HL-60/S4 treated with phorbol 12-myristate 13-acetate at 8.2 ng/mL for 4 days and 3 days (cell line): ENCODE measurements at regions not wholly inside any gene's neighbourhood (a gene's known extent, or its start where the extent isn't known, plus 50 kb on each side); places are given as distances from the start of the nearest gene placed in this dataset.

ENCODE experiments used
- in situ Hi-C: fragments of 300-500 bp; cut with MboI; formaldehyde crosslinking; loops from 2 replicates; pipeline ENCODE4 v1.15.0; 2022; ENCODE audit warnings: low sequenced_read_pairs

DNA sequence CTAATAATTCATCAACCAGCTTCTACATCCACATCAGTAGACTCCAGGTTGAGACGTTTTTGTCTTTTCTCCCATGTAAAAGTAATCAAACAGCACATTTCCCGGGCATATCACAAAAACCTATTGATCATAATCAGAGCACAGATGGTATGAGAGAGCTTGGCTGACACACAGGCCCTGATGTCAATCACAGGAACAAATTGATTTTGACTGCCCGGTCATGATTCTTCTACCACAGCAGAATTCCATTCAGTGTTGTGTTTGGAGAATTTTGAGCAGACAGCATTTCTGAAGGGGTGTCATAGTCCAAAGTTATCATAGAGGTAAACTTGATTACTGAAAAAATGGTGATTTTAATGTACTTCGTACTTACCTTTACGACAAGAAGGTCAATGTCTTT lies 351.1 kb downstream of the ZSWIM6 start:
- in situ Hi-C loops = no loop called here

DNA sequence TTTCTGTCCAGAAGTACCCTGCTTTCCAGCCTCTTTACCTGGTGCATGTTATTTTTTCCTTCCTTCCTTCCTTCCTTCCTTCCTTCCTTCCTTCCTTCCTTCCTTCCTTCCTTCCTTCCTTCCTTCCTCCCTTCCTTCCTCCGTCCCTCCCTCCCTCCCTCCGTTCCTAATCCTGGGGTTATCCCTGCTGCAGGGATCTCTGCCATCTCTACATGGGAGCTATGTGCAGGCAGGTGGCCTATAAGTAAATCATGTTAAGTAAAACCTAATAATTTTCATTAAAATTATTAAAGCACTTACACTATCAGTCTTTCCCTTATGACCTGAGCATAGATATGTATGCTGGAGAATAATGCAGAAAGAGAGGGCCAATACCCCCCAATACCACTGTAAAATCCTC lies 351.9 kb downstream of the ZSWIM6 start:
- in situ Hi-C loops = no loop called here

DNA sequence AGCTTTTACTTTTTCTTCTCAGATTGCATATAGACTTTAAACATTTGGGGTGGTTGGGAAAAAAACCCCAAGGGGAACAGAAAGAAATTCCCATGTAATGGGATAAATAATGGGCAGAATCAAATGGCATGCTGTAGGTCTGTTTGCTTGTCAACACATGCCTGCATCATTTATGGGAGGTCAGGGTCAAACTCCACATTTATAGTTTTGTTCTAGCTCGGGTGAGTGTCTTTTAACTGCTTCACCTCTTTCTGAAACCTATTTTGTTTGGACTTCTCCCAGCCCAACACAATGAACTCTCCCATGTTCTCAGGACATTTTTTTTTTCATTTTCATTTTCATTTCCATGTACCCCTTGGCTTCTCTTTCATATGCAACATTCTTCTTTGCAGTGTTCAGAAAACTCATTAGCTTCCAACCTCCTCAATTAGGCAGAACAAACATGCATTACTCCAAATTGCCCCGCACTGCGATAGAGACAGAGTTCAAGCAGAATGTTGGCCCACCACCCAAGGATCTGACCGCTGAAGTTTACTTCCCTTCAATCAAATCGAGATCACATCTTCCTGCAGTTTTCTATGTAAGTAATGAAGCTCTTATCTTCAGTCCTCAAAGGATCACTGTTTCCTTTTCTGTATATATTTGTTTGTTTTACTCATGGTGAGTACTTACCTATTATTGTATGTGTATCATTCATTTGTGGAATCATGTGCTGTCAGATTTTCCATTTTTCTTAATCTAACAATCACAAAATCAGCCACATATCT lies 354.6 kb downstream of the ZSWIM6 start:
- in situ Hi-C loops = no loop called here

GRCh38 chr5:61687371-61687770 lies 355.3 kb downstream of the ZSWIM6 start:
- in situ Hi-C loops = no loop called here

DNA sequence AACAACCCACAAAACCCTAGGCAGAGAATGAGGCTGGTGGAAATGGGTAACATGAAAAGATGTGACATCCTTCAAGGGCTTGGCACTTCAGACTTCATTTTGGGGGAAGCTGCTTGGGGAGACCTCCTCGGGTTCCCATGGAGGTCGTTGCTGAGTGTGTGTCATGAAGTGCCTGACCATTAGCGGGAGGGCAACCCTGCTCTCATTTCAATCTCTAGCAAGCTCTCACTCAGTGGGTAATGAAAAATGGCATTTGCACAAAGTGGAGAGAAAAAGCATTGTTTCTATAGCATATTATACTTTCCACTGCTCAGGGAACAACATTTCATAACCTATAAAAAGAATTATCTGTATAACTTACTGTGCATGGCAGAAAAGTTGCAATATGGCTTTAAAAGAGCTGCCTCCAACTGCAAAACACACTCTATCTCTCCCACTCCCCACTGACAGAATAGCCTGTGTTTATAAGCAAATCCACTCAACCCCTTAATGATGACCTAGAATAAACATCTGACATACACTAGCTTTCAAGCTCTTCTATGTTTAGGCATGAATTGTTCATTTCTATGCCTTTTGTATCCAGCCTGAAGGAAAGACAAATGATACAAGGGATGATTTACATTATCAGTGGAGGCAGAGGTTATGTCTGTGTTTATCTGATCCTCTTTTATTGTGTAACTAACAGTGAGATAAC lies 357.2 kb downstream of the ZSWIM6 start:
- in situ Hi-C loops = no loop called here

DNA sequence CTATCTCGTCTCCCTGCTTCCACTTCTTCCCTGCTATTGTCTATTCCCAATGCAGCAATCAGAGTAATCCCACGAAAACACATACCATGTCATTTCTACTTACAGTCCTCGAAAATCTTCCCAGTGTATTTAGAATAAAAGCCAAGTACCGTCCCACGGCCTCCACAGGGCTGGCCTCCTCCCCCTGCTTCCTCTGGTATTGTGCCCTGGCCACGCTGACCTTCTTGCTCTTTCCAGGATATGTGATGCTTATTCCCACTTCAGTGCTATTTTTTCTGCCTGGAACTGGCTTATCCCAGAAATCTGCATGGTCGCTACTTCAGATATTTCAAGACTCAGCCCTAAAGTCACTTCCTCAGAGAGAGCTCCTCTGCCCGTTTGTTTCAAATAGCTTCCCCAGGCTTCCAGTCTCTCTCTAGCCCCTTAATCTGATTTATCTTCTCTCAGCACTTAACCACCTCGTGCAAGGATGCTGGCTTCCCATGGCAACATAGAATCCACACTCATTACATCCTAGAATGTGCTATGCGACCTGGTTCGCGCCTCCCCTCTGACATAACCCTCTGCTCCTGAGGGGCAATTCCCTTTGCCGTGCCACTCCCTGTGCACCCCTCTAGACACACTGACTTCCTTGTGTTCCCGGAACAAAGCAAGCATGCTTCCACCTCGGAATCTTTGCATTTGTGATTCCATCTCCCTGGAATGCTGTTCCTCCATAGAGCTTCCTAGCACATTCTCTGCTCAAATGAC lies 365.9 kb downstream of the ZSWIM6 start:
- in situ Hi-C loops = no loop called here

DNA sequence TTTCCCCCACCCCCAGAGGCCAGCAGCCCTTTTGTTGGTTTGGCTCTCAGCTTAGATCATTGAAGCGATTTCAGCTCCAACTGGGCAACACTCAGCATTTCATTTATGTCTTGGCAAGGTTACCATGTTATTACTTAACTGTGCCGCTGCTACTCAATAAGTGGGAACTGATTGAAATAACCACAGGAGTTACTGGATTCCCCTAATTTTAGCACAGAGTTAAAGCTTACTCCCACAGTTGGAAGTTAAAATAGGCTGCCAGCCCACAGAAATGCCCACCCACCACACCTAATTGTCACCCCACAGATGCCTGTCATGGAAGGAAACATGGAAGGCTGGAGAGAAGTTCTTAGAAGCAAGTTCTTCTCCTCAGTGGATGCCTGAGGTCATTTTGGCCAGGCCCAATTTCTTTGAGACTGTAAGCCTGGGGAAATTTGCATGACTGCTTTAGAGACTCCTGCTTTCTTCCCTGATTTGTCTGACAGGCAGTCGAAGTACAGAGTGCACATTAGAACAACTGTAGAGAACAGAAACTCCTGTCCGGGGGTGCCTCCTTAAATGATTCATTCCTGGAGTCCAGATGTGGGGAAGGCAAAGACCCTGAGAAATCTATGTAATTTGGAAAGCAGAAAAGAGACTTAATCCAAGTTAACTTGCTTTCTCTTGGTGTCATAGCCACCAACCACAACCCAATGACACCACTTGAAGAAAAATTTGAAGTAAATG lies 370.0 kb downstream of the ZSWIM6 start:
- in situ Hi-C loops = no loop called here

DNA sequence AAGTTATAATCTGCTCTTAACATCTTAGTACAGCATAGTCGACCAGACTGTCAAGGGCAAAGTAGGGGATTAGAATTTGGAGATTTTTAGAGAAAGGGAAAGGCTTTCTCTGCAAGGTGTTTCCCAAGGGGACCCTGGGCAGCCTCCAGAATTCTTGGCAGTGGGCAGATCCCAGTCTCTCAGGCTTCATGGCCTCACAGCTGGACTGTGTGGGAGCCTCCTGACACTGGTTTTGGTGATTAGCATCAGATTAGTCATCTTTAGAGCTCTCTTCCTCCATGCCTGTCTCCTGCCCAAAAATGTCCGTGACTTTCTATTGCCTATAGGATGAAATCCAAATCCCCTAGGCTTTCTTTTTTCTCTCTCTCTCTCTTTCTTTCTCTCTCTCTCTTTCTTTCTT lies 370.7 kb downstream of the ZSWIM6 start:
- in situ Hi-C loops = no loop called here

DNA sequence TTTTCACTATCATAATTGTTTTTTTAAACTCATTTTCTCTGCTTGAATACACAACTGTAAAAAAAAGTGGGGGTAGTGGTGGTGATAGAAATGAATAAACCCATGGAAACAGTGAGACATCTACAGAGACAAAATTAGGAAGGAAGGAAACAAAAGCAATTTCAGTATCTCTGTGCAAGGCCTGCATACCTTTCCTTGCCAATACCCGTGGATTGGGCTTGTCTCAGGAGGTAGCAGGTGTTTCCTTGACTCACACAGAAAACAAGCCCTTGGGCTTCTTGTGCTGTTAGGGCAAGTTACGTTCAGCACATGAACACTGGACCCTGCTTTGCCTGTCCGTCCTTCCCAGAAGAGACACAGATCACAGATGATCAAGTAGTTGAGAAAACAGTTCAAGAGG lies 372.2 kb downstream of the ZSWIM6 start:
- in situ Hi-C loops = no loop called here

DNA sequence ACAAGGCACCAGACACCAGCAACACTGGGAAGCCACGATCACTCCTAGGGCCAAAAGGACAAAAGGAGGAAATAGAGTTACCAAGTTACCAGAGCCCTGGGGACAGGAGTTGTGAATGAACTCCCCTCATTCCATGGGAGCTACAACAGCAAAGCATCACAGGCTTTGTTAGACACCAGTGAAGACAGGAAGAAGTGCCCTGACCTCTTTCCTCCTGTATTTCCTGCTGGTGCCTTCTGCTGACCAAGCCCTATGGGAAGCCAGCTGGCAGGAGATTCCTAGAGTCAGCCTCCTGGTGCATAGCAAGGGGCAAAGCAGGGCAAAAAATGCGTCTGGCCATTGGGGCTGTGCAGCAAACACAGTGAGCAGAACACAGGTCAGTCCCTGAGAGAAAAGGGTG lies 374.7 kb downstream of the ZSWIM6 start:
- in situ Hi-C loops = no loop called here

GRCh38 chr5:61719124-61719523 lies 387.1 kb downstream of the ZSWIM6 start:
- in situ Hi-C loops = no loop called here

DNA sequence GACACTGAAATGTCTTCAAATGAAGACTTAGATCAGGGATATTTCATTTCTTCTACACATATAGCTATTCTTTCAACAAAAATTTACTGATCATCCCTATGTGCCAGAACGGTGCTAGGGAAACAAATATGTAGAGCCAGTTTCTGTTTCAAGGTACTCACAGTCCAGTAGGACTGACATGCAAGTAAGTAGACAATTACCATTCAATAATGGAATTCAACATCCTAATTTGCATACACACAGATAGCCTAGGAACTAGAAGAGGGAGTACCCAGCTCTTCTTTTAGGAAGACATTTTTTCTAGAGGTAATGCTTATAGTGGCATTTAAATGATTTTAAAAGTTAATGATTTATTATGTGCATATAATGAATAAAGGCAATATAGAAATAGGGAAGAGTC lies 388.8 kb downstream of the ZSWIM6 start:
- in situ Hi-C loops = no loop called here

GRCh38 chr5:61724102-61724501 lies 392.0 kb downstream of the ZSWIM6 start:
- in situ Hi-C loops = no loop called here

DNA sequence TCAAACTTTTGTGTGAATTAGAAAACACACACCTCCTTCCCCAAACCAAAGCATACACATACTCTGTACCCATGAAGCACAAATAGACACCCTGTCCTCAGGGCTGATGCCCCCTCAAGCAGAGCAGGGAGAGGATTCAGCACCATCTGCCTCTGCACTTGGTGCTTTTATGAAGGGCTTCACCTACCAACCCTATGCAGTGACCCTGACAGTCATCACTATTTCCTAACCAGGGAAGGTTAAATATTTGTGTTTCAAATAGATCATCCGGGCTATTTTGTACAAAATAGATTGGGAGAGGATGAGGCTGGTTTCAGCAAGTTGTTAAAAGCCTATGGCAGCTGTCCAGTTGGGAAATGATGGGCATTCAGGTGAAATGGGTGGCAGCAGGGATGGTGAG lies 396.2 kb downstream of the ZSWIM6 start:
- in situ Hi-C loops = no loop called here

- in situ Hi-C loops = no loop called here
Measured at GRCh38 chr5:61730866-61731265, 398.8 kb downstream of the ZSWIM6 start.

- in situ Hi-C loops = no loop called here
Measured at GRCh38 chr5:61731267-61731945, 399.3 kb downstream of the ZSWIM6 start.

DNA sequence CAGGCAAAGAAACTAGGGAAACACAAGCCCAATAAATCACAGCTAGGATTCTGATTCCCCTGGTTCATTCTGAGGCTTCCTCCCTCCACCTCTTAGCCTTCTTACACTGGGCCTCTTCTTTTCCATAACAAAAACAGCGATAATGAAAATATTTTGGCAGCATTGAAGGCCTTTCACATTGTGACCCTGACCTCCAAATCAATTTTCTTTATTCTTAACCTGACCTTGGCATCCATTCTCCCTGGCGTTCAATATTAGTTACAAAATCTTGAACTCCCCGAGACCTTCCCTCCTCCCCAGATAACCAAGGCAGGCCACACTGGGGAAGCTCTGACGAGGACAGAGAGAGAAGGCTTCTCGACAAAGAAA lies 399.9 kb downstream of the ZSWIM6 start:
- in situ Hi-C loops = no loop called here

DNA sequence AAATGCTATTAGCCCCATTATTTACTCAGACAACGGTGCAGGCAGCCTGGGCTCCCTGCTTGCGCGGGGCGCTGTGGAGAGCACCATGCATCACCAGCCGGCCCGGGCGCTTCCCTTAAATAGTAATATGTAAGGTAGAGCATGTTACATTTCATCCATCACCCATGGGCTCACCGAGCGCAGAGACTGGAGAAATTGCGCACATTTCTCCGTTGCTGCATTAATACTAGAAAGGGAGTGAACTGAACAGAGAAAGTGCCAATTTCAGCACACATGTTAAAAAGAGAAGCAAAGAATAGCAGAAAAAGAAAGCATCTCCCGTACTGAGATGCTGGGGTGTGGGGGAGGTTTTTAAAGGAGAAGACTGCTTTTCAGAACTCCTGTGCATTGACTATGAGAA lies 400.3 kb downstream of the ZSWIM6 start:
- in situ Hi-C loops = no loop called here

GRCh38 chr5:61732796-61733195 lies 400.7 kb downstream of the ZSWIM6 start:
- in situ Hi-C loops = no loop called here

DNA sequence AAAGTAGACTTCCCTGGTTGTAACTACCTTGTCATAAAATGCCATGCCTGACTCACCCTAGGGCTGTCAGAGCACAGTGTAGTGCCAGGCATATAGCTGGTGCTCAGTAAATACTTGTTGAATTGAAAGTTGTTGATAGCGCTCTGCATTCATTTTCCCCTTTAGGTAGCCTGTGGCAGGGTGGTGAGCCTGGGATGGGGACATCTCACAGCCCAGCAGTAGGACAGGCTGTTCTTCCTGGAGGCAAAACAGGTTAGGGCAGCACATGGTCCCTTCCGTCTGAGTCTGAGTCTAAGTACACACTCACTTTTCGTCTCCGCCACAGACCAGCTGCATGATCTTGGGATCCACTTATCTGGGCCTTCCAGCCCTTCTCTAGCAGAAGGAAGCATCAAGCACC lies 401.9 kb downstream of the ZSWIM6 start:
- in situ Hi-C loops = no loop called here

- in situ Hi-C loops = no loop called here
Measured at GRCh38 chr5:61734966-61735365, 402.9 kb downstream of the ZSWIM6 start.
